H9 (cell line): ENCODE measurements at regions not wholly inside any gene's neighbourhood (a gene's known extent, or its start where the extent isn't known, plus 50 kb on each side); places are given as distances from the start of the nearest gene placed in this dataset.

Experiments
- DNase-seq: peaks from one replicate; pipeline ENCODE4 v3.0.0-alpha.2; 2017
- H2AFZ ChIP-seq: one replicate; pipeline ENCODE4 v1.6.1; 2013; ENCODE audit warnings: mild to moderate bottlenecking, low read length, control low read depth, moderate library complexity
- H2AK5ac ChIP-seq: 2 replicates; pipeline ENCODE4 v1.6.1; 2013; ENCODE audit warnings: low read length, control low read depth, mixed read lengths; ENCODE audit not compliant: insufficient read length
- H2BK120ac ChIP-seq: one replicate; pipeline ENCODE4 v1.6.1; 2013; ENCODE audit warnings: low read depth, mild to moderate bottlenecking, low read length, control low read depth, inconsistent platforms; ENCODE audit not compliant: poor library complexity, severe bottlenecking
- H2BK12ac ChIP-seq: 2 replicates; pipeline ENCODE4 v1.6.1; 2013; ENCODE audit warnings: low read length, control low read depth, mixed read lengths, low read depth; ENCODE audit not compliant: insufficient read length
- H2BK15ac ChIP-seq: 2 replicates; pipeline ENCODE4 v1.6.1; 2013; ENCODE audit warnings: low read depth, low read length, control low read depth
- H2BK20ac ChIP-seq: one replicate; pipeline ENCODE4 v1.6.1; 2013; ENCODE audit warnings: low read depth, mild to moderate bottlenecking, low read length, control low read depth, inconsistent platforms; ENCODE audit not compliant: poor library complexity, severe bottlenecking
- H2BK5ac ChIP-seq: 2 replicates; pipeline ENCODE4 v1.6.1; 2013; ENCODE audit warnings: low read length, control low read depth, mixed read lengths; ENCODE audit not compliant: insufficient read length
- H3K14ac ChIP-seq: 2 replicates; pipeline ENCODE4 v1.6.1; 2013; ENCODE audit warnings: low read length, control low read depth; ENCODE audit not compliant: insufficient read depth
- H3K18ac ChIP-seq: 2 replicates; pipeline ENCODE4 v1.6.1; 2013; ENCODE audit warnings: low read depth, mild to moderate bottlenecking, mixed read lengths, low read length, control low read depth; ENCODE audit not compliant: insufficient read length
- H3K23ac ChIP-seq: 2 replicates; pipeline ENCODE4 v1.6.1; 2013; ENCODE audit warnings: low read length, control low read depth, mixed read lengths, low read depth; ENCODE audit not compliant: insufficient read length
- H3K23me2 ChIP-seq: 2 replicates; pipeline ENCODE4 v1.6.1; 2013; ENCODE audit warnings: low read depth, mild to moderate bottlenecking, mixed read lengths, low read length, control low read depth; ENCODE audit not compliant: insufficient read length, poor library complexity, severe bottlenecking
- H3K27ac ChIP-seq: 2 replicates; pipeline ENCODE4 v1.5.1; 2013; ENCODE audit warnings: low read length, control low read depth, mixed read lengths, low read depth; ENCODE audit not compliant: insufficient read length
- H3K27me3 ChIP-seq: 2 replicates; pipeline ENCODE4 v1.6.1; 2013; ENCODE audit warnings: low read length, control low read depth, inconsistent platforms; ENCODE audit not compliant: insufficient read depth
- H3K4ac ChIP-seq: 2 replicates; pipeline ENCODE4 v1.6.1; 2013; ENCODE audit warnings: low read depth, mild to moderate bottlenecking, control low read depth, inconsistent platforms, low read length, moderate library complexity
- H3K4me1 ChIP-seq: 2 replicates; pipeline ENCODE4 v1.6.1; 2013; ENCODE audit warnings: low read length, control low read depth, inconsistent platforms; ENCODE audit not compliant: insufficient read depth
- H3K4me2 ChIP-seq: 2 replicates; pipeline ENCODE4 v1.6.1; 2013; ENCODE audit warnings: low read length, control low read depth, mixed read lengths; ENCODE audit not compliant: insufficient read length, insufficient read depth
- H3K56ac ChIP-seq: 2 replicates; pipeline ENCODE4 v1.6.1; 2013; ENCODE audit warnings: low read depth, mild to moderate bottlenecking, mixed read lengths, low read length, control low read depth; ENCODE audit not compliant: insufficient read length
- H3K79me1 ChIP-seq: 2 replicates; pipeline ENCODE4 v1.6.1; 2013; ENCODE audit warnings: low read depth, mild to moderate bottlenecking, moderate library complexity, low read length, control low read depth, inconsistent platforms; ENCODE audit not compliant: insufficient read depth, poor library complexity, severe bottlenecking
- H3K79me2 ChIP-seq: 2 replicates; pipeline ENCODE4 v1.6.1; 2013; ENCODE audit warnings: low read length, control low read depth, inconsistent platforms; ENCODE audit not compliant: insufficient read depth
- H3K9ac ChIP-seq: 2 replicates; pipeline ENCODE4 v1.6.1; 2013; ENCODE audit warnings: low read length, control low read depth, mixed read lengths; ENCODE audit not compliant: insufficient read length; ENCODE audit errors: extremely low read depth
- H3K9me3 ChIP-seq: one replicate; pipeline ENCODE4 v1.6.1; 2013; ENCODE audit warnings: low read depth, low read length, inconsistent platforms; ENCODE audit not compliant: control insufficient read depth
- H3T11ph ChIP-seq: one replicate; pipeline ENCODE4 v1.6.1; 2013; ENCODE audit warnings: mild to moderate bottlenecking, low read length, control low read depth, inconsistent platforms
- H4K20me1 ChIP-seq: one replicate; pipeline ENCODE4 v1.6.1; 2013; ENCODE audit not compliant: control insufficient read depth, insufficient read length, insufficient read depth
- H4K5ac ChIP-seq: 2 replicates; pipeline ENCODE4 v1.6.1; 2013; ENCODE audit warnings: low read depth, mild to moderate bottlenecking, mixed read lengths, low read length, control low read depth; ENCODE audit not compliant: insufficient read length
- H4K8ac ChIP-seq: replicated peaks from 2 replicates; pipeline ENCODE4 v1.6.1; 2013; ENCODE audit warnings: low read length, control low read depth, mixed read lengths, low read depth; ENCODE audit not compliant: insufficient read length
- H4K91ac ChIP-seq: 2 replicates; pipeline ENCODE4 v1.6.1; 2013; ENCODE audit warnings: low read depth, mild to moderate bottlenecking, moderate library complexity, mixed read lengths, low read length, control low read depth; ENCODE audit not compliant: insufficient read length
- H3K27ac Mint-ChIP-seq, 3 experiments: 2 replicates in 2 of 3; 3 replicates in 1 of 3; pipeline ENCODE4 v1.8.0; 2020 to 2021; ENCODE audit warnings: mixed read lengths in 3 of 3, mild to moderate bottlenecking in 1 of 3, moderate library complexity in 1 of 3
- H3K27me3 Mint-ChIP-seq: 2 replicates; pipeline ENCODE4 v1.8.0; 2021; ENCODE audit warnings: low read depth, mild to moderate bottlenecking, moderate library complexity, mixed read lengths
- H3K36me3 Mint-ChIP-seq, 3 experiments: 2 replicates in 2 of 3; 3 replicates in 1 of 3; pipeline ENCODE4 v1.8.0; 2020 to 2021; ENCODE audit warnings: low read depth in 3 of 3, mixed read lengths in 3 of 3; ENCODE audit not compliant: insufficient read depth in 1 of 3
- H3K4me1 Mint-ChIP-seq, 2 experiments: 2 replicates each; pipeline ENCODE4 v1.8.0; 2020; ENCODE audit warnings: mixed read lengths in 2 of 2
- H3K4me3 Mint-ChIP-seq, 2 experiments: 2 replicates in 1 of 2; 3 replicates in 1 of 2; pipeline ENCODE4 v1.8.0; 2020 to 2021; ENCODE audit warnings: mild to moderate bottlenecking in 2 of 2, mixed read lengths in 2 of 2, moderate library complexity in 1 of 2
- H3K9me3 Mint-ChIP-seq, 2 experiments: 2 replicates in 1 of 2; 3 replicates in 1 of 2; pipeline ENCODE4 v1.8.0; 2020; ENCODE audit warnings: mild to moderate bottlenecking in 2 of 2, mixed read lengths in 2 of 2, moderate library complexity in 1 of 2
- CTCF ChIP-seq: fragments of 200-600 bp; sonication (generic); conservative IDR thresholded peaks from 3 replicates; pipeline ENCODE4 v1.8.0; 2021; ENCODE audit warnings: antibody characterized with exemption, mild to moderate bottlenecking
- WGBS: extraction: QIAGEN DNeasy Blood & Tissue Kit; methylation state at CpG from one replicate; pipeline ENCODE4 v1.1.7; 2013; ENCODE audit warnings: missing lambda C conversion rate, low lambda C conversion rate, mixed read lengths; ENCODE audit not compliant: insufficient read length; ENCODE audit errors: extremely low coverage; 5-methylcytosine and 5-hydroxymethylcytosine counted together

GRCh38 chr10:36224431-36224985, 582.4 kb upstream of the FZD8 start:
- Histone ChIP-seq H2BK20ac (no peak overlapping the region), H4K91ac (no peak overlapping the region), H3K4me2 (no peak overlapping the region), H2BK15ac (no peak overlapping the region), H3K14ac (no peak overlapping the region), H4K8ac (no peak overlapping the region), H3K27ac (no peak overlapping the region), H4K5ac (no peak overlapping the region), H3K4me1 (no peaks in the 10 kb centered on the region), H2BK5ac (no peak overlapping the region), H3K4ac (no peak overlapping the region), H3K27me3 (no peaks in the 10 kb centered on the region), H3K9ac (no peak overlapping the region), H2BK12ac (no peak overlapping the region), H4K20me1 (no peaks in the 10 kb centered on the region), H2AFZ (no peak overlapping the region), H3K23ac (no peak overlapping the region), H2AK5ac (no peak overlapping the region), H3K79me1 (no peaks in the 10 kb centered on the region), H2BK120ac (no peak overlapping the region), H3T11ph (no peak overlapping the region), H3K23me2 (no peaks in the 10 kb centered on the region), H3K79me2 (no peaks in the 10 kb centered on the region), H3K9me3 (no peaks in the 10 kb centered on the region), H3K18ac (no peak overlapping the region), H3K56ac (no peak overlapping the region)
- H3K36me3 Mint-ChIP-seq, result no peaks in the 10 kb centered on the region
- no peaks in the 10 kb centered on the region; the same call in 1 of the 2 replicates for H3K27me3 Mint-ChIP-seq
- DNase-seq, result no peak
- no CpG with 5 or more reads among the region's 4 CpGs for WGBS
- no peak overlapping the region for H3K27ac Mint-ChIP-seq
- H3K4me3 Mint-ChIP-seq, result no peak overlapping the region
- no peak for TF ChIP-seq CTCF
- H3K9me3 Mint-ChIP-seq, result peaks cover 0 to 2% of the 10 kb centered on the region in 2 experiments; a peak in 1 of 5 replicates
- H3K4me1 Mint-ChIP-seq, result no peaks in the 10 kb centered on the region
